ENCODE measurements at regions not wholly inside any gene's neighbourhood (a gene's known extent, or its start where the extent isn't known, plus 50 kb on each side); places are given as distances from the start of the nearest gene placed in this dataset.

GRCh38 chr4:34412233-34412632 is 1832.1 kb downstream of the ARAP2 start:
- no peak overlapping the region for H3K9ac ChIP-seq (ENCODE audit: extremely low read depth, insufficient read length, low read length)
- H3K36me3 Mint-ChIP-seq (ENCODE audit: insufficient read depth in 1 of 3, low read depth in 3 of 3), result peaks cover 4 to 17% (median 7%) of the 10 kb centered on the region in 3 experiments
- no peak overlapping the region for H3K56ac ChIP-seq (ENCODE audit: insufficient read length, low read depth, low read length)
- no peak overlapping the region for H3T11ph ChIP-seq (ENCODE audit: low read length)
- H3K23ac ChIP-seq (ENCODE audit: insufficient read length, low read depth, low read length), result no peak overlapping the region
- no peak overlapping the region for H2BK15ac ChIP-seq (ENCODE audit: low read depth, low read length)
- no peaks in the 10 kb centered on the region for H3K4me1 Mint-ChIP-seq
- H2BK12ac ChIP-seq (ENCODE audit: insufficient read length, low read depth, low read length), result no peak overlapping the region
- H4K8ac ChIP-seq (replicated peaks; ENCODE audit: insufficient read length, low read depth, low read length), result no peak overlapping the region
- H2BK5ac ChIP-seq (ENCODE audit: insufficient read length, low read length), result no peak overlapping the region
- WGBS (ENCODE audit: extremely low coverage, insufficient read length, low lambda C conversion rate), result no CpG with 5 or more reads among the region's 2 CpGs
- no peak overlapping the region for H4K91ac ChIP-seq (ENCODE audit: insufficient read length, low read depth, low read length)
- TF ChIP-seq CTCF (conservative IDR thresholded peaks at IDR 0.05), result no peak
- no peaks in the 10 kb centered on the region for H3K9me3 ChIP-seq (ENCODE audit: control insufficient read depth, low read depth, low read length)
- H3K23me2 ChIP-seq (ENCODE audit: insufficient read length, low read depth, low read length, poor library complexity, severe bottlenecking), result no peaks in the 10 kb centered on the region
- H3K27ac Mint-ChIP-seq, result no peak overlapping the region
- H4K20me1 ChIP-seq (ENCODE audit: control insufficient read depth, insufficient read depth, insufficient read length), result no peaks in the 10 kb centered on the region
- no peaks in the 10 kb centered on the region for H3K79me2 ChIP-seq (ENCODE audit: insufficient read depth, low read length)
- no peaks in the 10 kb centered on the region for H3K4me1 ChIP-seq (ENCODE audit: insufficient read depth, low read length)
- no peak overlapping the region for H3K18ac ChIP-seq (ENCODE audit: insufficient read length, low read depth, low read length)
- no peak overlapping the region for H2BK20ac ChIP-seq (ENCODE audit: low read depth, low read length, poor library complexity, severe bottlenecking)
- no peak overlapping the region for H3K4me2 ChIP-seq (ENCODE audit: insufficient read depth, insufficient read length, low read length)
- no peak for DNase-seq
- H3K14ac ChIP-seq (ENCODE audit: insufficient read depth, low read length), result no peak overlapping the region
- no peak overlapping the region for H4K5ac ChIP-seq (ENCODE audit: insufficient read length, low read depth, low read length)
- H3K79me1 ChIP-seq (ENCODE audit: insufficient read depth, low read depth, low read length, poor library complexity, severe bottlenecking), result no peaks in the 10 kb centered on the region
- no peak overlapping the region for H3K27ac ChIP-seq (ENCODE audit: insufficient read length, low read depth, low read length)
- H2BK120ac ChIP-seq (ENCODE audit: low read depth, low read length, poor library complexity, severe bottlenecking), result no peak overlapping the region
- peaks cover 1% of the 10 kb centered on the region for H3K27me3 Mint-ChIP-seq (ENCODE audit: low read depth)
- no peak overlapping the region for H3K4me3 Mint-ChIP-seq
- no peak overlapping the region for H2AFZ ChIP-seq (ENCODE audit: low read length)
- H3K9me3 Mint-ChIP-seq, result peaks cover 10 to 29% of the 10 kb centered on the region in 2 experiments
- no peak overlapping the region for H2AK5ac ChIP-seq (ENCODE audit: insufficient read length, low read length)
- no peak overlapping the region for H3K4ac ChIP-seq (ENCODE audit: low read depth, low read length)
- no peaks in the 10 kb centered on the region for H3K27me3 ChIP-seq (ENCODE audit: insufficient read depth, low read length)

Measured in H9 (cell line).